ENCODE measurements at regions not wholly inside any gene's neighbourhood (a gene's known extent, or its start where the extent isn't known, plus 50 kb on each side); places are given as distances from the start of the nearest gene placed in this dataset.

DNA sequence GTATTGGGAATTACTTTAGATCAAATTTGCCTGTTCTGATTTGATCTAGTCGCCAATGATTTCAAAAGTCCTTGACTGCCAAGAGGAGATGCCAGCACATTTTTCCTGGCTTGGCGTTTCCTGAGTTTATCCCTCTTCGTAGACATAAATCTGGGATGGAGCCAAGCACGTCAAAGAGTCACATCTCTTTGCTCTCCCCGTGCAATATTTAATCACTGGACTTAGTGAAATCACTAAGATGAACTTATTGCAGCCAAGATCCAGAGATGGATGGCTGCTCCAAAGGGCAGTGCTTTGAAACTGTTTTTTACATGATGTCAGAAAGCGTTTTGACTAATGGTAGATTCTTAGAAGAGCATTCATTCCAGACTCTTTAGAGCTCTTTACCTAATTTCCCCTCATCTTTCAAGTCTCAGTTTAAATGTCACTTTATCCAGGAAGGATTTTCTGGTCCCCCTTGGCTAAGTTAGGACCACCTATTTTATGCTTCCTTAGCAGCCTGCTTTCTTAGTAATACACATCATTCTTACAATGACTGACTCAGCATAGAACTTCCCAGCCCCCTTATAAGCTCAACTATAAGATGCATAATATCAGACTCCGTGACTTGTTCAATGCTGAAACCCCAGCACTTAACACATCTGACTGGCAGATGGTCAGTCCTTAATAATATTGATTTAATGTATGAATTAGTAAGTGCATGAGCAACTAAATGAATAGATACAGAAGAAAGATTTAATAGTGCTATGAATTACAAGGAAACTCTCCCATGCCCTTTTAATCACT is 94.4 kb upstream of the GREM2 start (continued):
- TF ChIP-seq, protein P1, sequence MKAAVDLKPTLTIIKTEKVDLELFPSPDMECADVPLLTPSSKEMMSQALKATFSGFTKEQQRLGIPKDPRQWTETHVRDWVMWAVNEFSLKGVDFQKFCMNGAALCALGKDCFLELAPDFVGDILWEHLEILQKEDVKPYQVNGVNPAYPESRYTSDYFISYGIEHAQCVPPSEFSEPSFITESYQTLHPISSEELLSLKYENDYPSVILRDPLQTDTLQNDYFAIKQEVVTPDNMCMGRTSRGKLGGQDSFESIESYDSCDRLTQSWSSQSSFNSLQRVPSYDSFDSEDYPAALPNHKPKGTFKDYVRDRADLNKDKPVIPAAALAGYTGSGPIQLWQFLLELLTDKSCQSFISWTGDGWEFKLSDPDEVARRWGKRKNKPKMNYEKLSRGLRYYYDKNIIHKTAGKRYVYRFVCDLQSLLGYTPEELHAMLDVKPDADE (IDR thresholded peaks at IDR 0.05) = no peak

DNA sequence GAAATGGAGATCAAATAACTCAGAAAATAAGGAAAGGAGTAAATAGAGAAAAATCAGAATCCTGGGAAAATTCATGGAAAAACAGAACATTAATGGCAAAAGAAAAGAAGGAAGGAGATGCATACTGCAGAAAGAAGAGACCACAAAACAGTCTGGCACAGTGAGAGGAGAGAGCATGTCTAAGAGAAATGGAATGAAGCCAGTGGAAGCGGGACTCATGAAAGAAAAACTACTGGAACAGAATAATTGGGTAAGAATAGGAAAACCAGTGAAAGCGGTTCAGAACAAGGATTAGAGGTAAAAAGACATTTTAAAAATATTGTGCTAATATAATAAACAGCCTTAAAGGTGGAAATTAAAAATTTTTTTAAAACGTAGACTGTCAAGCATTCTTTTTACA is 93.6 kb upstream of the GREM2 start:
- Histone ChIP-seq H3K4me1 (ENCODE audit: insufficient read depth) (no peaks in the 10 kb centered on the region), H3K79me2 (replicated peaks; ENCODE audit: insufficient read depth) (no peaks in the 10 kb centered on the region), H3F3A (replicated peaks; ENCODE audit: low read depth) (no peaks in the 10 kb centered on the region), H3K27ac (ENCODE audit: low read depth) (no peak overlapping the region), H3K4me2 (no peak overlapping the region), H4K20me1 (replicated peaks; ENCODE audit: insufficient read depth) (no peaks in the 10 kb centered on the region), H3K4me3 (no peak overlapping the region), H3K27me3 (ENCODE audit: insufficient read depth) (no peaks in the 10 kb centered on the region), H2AFZ (no peak overlapping the region), H3K36me3 (ENCODE audit: insufficient read depth) (no peaks in the 10 kb centered on the region), H3K9me2 (ENCODE audit: insufficient read depth) (no peaks in the 10 kb centered on the region)
- H3K4me1 Mint-ChIP-seq = no peaks in the 10 kb centered on the region
- H3K36me3 Mint-ChIP-seq (ENCODE audit: low read depth) = no peaks in the 10 kb centered on the region
- H3K4me3 Mint-ChIP-seq = no peak overlapping the region
- H3K27ac Mint-ChIP-seq = no peak overlapping the region
- no peaks in the 10 kb centered on the region for H3K9me3 Mint-ChIP-seq
- DNase-seq (ENCODE audit: low spot score) (no peak), ATAC-seq (no peak)
- H3K27me3 Mint-ChIP-seq (ENCODE audit: insufficient read depth, low read depth, poor library complexity) = peaks cover 2% of the 10 kb centered on the region
- TF ChIP-seq POLR2AphosphoS5 (IDR thresholded peaks at IDR 0.05; ENCODE audit: low read depth) (no peak), JUNB (IDR thresholded peaks at IDR 0.05; ENCODE audit: unreplicated experiment) (no peak), EZH2phosphoT487 (IDR thresholded peaks at IDR 0.05; ENCODE audit: unreplicated experiment) (no peak), ZNF114 (CRISPR knock-in tag; IDR thresholded peaks at IDR 0.05) (no peak), CREB1 (CRISPR knock-in tag; IDR thresholded peaks at IDR 0.05; ENCODE audit: low read depth) (no peak), ZNF331 (CRISPR knock-in tag; IDR thresholded peaks at IDR 0.05; ENCODE audit: low read depth) (no peak), NANOG (IDR thresholded peaks at IDR 0.05; ENCODE audit: borderline replicate concordance) (no peak)
- TF ChIP-seq, protein P2, sequence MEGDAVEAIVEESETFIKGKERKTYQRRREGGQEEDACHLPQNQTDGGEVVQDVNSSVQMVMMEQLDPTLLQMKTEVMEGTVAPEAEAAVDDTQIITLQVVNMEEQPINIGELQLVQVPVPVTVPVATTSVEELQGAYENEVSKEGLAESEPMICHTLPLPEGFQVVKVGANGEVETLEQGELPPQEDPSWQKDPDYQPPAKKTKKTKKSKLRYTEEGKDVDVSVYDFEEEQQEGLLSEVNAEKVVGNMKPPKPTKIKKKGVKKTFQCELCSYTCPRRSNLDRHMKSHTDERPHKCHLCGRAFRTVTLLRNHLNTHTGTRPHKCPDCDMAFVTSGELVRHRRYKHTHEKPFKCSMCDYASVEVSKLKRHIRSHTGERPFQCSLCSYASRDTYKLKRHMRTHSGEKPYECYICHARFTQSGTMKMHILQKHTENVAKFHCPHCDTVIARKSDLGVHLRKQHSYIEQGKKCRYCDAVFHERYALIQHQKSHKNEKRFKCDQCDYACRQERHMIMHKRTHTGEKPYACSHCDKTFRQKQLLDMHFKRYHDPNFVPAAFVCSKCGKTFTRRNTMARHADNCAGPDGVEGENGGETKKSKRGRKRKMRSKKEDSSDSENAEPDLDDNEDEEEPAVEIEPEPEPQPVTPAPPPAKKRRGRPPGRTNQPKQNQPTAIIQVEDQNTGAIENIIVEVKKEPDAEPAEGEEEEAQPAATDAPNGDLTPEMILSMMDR (conservative IDR thresholded peaks at IDR 0.05; ENCODE audit: low read depth in 2 of 2) = no peak
- TF ChIP-seq, protein P3, sequence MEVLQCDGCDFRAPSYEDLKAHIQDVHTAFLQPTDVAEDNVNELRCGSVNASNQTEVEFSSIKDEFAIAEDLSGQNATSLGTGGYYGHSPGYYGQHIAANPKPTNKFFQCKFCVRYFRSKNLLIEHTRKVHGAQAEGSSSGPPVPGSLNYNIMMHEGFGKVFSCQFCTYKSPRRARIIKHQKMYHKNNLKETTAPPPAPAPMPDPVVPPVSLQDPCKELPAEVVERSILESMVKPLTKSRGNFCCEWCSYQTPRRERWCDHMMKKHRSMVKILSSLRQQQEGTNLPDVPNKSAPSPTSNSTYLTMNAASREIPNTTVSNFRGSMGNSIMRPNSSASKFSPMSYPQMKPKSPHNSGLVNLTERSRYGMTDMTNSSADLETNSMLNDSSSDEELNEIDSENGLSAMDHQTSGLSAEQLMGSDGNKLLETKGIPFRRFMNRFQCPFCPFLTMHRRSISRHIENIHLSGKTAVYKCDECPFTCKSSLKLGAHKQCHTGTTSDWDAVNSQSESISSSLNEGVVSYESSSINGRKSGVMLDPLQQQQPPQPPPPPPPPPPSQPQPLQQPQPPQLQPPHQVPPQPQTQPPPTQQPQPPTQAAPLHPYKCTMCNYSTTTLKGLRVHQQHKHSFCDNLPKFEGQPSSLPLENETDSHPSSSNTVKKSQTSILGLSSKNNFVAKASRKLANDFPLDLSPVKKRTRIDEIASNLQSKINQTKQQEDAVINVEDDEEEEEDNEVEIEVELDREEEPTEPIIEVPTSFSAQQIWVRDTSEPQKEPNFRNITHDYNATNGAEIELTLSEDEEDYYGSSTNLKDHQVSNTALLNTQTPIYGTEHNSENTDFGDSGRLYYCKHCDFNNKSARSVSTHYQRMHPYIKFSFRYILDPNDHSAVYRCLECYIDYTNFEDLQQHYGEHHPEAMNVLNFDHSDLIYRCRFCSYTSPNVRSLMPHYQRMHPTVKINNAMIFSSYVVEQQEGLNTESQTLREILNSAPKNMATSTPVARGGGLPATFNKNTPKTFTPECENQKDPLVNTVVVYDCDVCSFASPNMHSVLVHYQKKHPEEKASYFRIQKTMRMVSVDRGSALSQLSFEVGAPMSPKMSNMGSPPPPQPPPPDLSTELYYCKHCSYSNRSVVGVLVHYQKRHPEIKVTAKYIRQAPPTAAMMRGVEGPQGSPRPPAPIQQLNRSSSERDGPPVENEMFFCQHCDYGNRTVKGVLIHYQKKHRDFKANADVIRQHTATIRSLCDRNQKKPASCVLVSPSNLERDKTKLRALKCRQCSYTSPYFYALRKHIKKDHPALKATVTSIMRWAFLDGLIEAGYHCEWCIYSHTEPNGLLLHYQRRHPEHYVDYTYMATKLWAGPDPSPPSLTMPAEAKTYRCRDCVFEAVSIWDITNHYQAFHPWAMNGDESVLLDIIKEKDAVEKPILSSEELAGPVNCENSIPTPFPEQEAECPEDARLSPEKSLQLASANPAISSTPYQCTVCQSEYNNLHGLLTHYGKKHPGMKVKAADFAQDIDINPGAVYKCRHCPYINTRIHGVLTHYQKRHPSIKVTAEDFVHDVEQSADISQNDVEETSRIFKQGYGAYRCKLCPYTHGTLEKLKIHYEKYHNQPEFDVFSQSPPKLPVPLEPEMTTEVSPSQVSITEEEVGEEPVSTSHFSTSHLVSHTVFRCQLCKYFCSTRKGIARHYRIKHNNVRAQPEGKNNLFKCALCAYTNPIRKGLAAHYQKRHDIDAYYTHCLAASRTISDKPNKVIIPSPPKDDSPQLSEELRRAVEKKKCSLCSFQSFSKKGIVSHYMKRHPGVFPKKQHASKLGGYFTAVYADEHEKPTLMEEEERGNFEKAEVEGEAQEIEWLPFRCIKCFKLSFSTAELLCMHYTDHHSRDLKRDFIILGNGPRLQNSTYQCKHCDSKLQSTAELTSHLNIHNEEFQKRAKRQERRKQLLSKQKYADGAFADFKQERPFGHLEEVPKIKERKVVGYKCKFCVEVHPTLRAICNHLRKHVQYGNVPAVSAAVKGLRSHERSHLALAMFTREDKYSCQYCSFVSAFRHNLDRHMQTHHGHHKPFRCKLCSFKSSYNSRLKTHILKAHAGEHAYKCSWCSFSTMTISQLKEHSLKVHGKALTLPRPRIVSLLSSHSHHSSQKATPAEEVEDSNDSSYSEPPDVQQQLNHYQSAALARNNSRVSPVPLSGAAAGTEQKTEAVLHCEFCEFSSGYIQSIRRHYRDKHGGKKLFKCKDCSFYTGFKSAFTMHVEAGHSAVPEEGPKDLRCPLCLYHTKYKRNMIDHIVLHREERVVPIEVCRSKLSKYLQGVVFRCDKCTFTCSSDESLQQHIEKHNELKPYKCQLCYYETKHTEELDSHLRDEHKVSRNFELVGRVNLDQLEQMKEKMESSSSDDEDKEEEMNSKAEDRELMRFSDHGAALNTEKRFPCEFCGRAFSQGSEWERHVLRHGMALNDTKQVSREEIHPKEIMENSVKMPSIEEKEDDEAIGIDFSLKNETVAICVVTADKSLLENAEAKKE (CRISPR knock-in tag; IDR thresholded peaks at IDR 0.05) = no peak
- TF ChIP-seq, protein P1 (IDR thresholded peaks at IDR 0.05) = no peak
- TF ChIP-seq, protein P4, sequence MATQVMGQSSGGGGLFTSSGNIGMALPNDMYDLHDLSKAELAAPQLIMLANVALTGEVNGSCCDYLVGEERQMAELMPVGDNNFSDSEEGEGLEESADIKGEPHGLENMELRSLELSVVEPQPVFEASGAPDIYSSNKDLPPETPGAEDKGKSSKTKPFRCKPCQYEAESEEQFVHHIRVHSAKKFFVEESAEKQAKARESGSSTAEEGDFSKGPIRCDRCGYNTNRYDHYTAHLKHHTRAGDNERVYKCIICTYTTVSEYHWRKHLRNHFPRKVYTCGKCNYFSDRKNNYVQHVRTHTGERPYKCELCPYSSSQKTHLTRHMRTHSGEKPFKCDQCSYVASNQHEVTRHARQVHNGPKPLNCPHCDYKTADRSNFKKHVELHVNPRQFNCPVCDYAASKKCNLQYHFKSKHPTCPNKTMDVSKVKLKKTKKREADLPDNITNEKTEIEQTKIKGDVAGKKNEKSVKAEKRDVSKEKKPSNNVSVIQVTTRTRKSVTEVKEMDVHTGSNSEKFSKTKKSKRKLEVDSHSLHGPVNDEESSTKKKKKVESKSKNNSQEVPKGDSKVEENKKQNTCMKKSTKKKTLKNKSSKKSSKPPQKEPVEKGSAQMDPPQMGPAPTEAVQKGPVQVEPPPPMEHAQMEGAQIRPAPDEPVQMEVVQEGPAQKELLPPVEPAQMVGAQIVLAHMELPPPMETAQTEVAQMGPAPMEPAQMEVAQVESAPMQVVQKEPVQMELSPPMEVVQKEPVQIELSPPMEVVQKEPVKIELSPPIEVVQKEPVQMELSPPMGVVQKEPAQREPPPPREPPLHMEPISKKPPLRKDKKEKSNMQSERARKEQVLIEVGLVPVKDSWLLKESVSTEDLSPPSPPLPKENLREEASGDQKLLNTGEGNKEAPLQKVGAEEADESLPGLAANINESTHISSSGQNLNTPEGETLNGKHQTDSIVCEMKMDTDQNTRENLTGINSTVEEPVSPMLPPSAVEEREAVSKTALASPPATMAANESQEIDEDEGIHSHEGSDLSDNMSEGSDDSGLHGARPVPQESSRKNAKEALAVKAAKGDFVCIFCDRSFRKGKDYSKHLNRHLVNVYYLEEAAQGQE (IDR thresholded peaks at IDR 0.05; ENCODE audit: unreplicated experiment) = no peak
